ENCODE measurements at regions not wholly inside any gene's neighbourhood (a gene's known extent, or its start where the extent isn't known, plus 50 kb on each side); places are given as distances from the start of the nearest gene placed in this dataset.

DNA sequence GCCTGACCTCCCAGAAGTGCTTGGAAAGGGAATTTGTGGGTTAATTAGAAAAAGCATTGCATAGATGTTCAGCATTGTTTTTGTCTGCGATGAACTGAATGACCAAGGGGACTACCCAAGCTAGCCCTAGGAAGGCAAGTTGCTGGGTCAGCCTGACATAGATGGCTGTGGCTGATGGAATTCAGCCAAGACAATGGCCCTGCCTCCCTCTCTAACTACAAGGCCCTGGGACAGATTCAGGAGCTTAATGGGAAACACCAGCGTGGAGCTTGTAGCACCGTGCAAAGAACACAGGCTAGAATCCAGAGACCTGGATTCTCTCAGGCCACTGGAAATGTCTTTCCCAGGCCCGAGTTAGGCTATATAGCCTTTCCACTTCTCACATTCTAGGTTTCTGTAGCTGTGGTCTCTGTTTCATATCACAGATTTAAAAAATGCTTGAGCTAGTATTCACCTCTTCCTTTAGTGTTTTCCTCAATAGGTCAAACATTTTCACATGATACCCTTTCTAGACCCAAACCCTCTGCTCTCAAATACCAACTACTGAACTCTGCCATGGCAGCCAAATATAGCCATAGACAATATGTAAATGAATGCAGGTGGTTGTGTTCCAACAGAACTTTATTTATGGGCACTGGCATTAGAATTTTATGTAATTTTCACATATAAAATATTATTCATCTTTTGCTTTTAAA lies 294.3 kb upstream of the MEX3C start:
- TF ChIP-seq, protein P1, sequence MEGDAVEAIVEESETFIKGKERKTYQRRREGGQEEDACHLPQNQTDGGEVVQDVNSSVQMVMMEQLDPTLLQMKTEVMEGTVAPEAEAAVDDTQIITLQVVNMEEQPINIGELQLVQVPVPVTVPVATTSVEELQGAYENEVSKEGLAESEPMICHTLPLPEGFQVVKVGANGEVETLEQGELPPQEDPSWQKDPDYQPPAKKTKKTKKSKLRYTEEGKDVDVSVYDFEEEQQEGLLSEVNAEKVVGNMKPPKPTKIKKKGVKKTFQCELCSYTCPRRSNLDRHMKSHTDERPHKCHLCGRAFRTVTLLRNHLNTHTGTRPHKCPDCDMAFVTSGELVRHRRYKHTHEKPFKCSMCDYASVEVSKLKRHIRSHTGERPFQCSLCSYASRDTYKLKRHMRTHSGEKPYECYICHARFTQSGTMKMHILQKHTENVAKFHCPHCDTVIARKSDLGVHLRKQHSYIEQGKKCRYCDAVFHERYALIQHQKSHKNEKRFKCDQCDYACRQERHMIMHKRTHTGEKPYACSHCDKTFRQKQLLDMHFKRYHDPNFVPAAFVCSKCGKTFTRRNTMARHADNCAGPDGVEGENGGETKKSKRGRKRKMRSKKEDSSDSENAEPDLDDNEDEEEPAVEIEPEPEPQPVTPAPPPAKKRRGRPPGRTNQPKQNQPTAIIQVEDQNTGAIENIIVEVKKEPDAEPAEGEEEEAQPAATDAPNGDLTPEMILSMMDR (conservative IDR thresholded peaks at IDR 0.05; ENCODE audit: low read length) = no peak
- TF ChIP-seq EZH2phosphoT487 (IDR thresholded peaks at IDR 0.05; ENCODE audit: borderline replicate concordance, low read depth, low read length) = no peak

Measured in OCI-LY7 (cell line).